ENCODE measurements at regions not wholly inside any gene's neighbourhood (a gene's known extent, or its start where the extent isn't known, plus 50 kb on each side); places are given as distances from the start of the nearest gene placed in this dataset.

- no peaks in the 10 kb centered on the region for H3K9me3 ChIP-seq (replicated peaks; ENCODE audit: insufficient read depth, low read length)
- H2AFZ ChIP-seq (ENCODE audit: low read length) = no peak overlapping the region
- no peaks in the 10 kb centered on the region for H3F3A ChIP-seq (ENCODE audit: insufficient read depth, low read length)
- no peaks in the 10 kb centered on the region for H4K20me1 ChIP-seq (ENCODE audit: insufficient read depth, low read length)
- H3K79me2 ChIP-seq (ENCODE audit: low read length) = no peaks in the 10 kb centered on the region
- no peak for DNase-seq
- H3K27me3 ChIP-seq (replicated peaks; ENCODE audit: insufficient read depth, low read length) = no peaks in the 10 kb centered on the region
- no peak overlapping the region for H3K4me3 ChIP-seq (ENCODE audit: low read length)
- no peaks in the 10 kb centered on the region for H3K9me2 ChIP-seq (replicated peaks; ENCODE audit: insufficient read depth, low read length)
- H3K9ac ChIP-seq (ENCODE audit: low read length) = no peak overlapping the region
- no peak overlapping the region for H3K27ac ChIP-seq (ENCODE audit: low read length)
- peaks cover 3% of the 10 kb centered on the region; the same call in 1 of the 2 replicates for H3K4me1 ChIP-seq (ENCODE audit: low read length)
- TF ChIP-seq EZH2phosphoT487 (IDR thresholded peaks at IDR 0.05; ENCODE audit: low read length) (no peak), EZH2 (optimal IDR thresholded peaks at IDR 0.05; ENCODE audit: low read depth, low read length) (no peak), CTCF (IDR thresholded peaks at IDR 0.05; ENCODE audit: low read length) (no peak)
- no peak overlapping the region for H3K4me2 ChIP-seq (ENCODE audit: low read depth, low read length)
- no peaks in the 10 kb centered on the region for H3K36me3 ChIP-seq (replicated peaks; ENCODE audit: insufficient read depth, low read length)
Measured at GRCh38 chr5:58284886-58285285, 175.0 kb downstream of the PLK2 start.

- no peak for DNase-seq
- Histone ChIP-seq H3K4me1 (ENCODE audit: low read length) (peaks cover 8% of the 10 kb centered on the region), H2AFZ (ENCODE audit: low read length) (no peak overlapping the region), H3K9me2 (replicated peaks; ENCODE audit: insufficient read depth, low read length) (no peaks in the 10 kb centered on the region), H3K4me3 (ENCODE audit: low read length) (no peak overlapping the region), H3K27ac (ENCODE audit: low read length) (no peak overlapping the region), H3K79me2 (ENCODE audit: low read length) (no peaks in the 10 kb centered on the region), H3F3A (ENCODE audit: insufficient read depth, low read length) (no peaks in the 10 kb centered on the region), H3K9ac (ENCODE audit: low read length) (no peak overlapping the region), H3K4me2 (ENCODE audit: low read depth, low read length) (no peak overlapping the region), H4K20me1 (ENCODE audit: insufficient read depth, low read length) (no peaks in the 10 kb centered on the region), H3K36me3 (replicated peaks; ENCODE audit: insufficient read depth, low read length) (no peaks in the 10 kb centered on the region), H3K27me3 (replicated peaks; ENCODE audit: insufficient read depth, low read length) (no peaks in the 10 kb centered on the region), H3K9me3 (replicated peaks; ENCODE audit: insufficient read depth, low read length) (no peaks in the 10 kb centered on the region)
- TF ChIP-seq EZH2phosphoT487 (IDR thresholded peaks at IDR 0.05; ENCODE audit: low read length) = no peak
- no peak for TF ChIP-seq CTCF (IDR thresholded peaks at IDR 0.05; ENCODE audit: low read length)
Measured at GRCh38 chr5:58281189-58281588, 178.7 kb downstream of the PLK2 start.

GRCh38 chr5:58279259-58279658 lies 180.6 kb downstream of the PLK2 start:
- H3K27me3 ChIP-seq (replicated peaks; ENCODE audit: insufficient read depth, low read length) = no peaks in the 10 kb centered on the region
- H3F3A ChIP-seq (ENCODE audit: insufficient read depth, low read length) = no peaks in the 10 kb centered on the region
- DNase-seq = no peak
- H3K36me3 ChIP-seq (replicated peaks; ENCODE audit: insufficient read depth, low read length) = no peaks in the 10 kb centered on the region
- TF ChIP-seq EZH2 (optimal IDR thresholded peaks at IDR 0.05; ENCODE audit: low read depth, low read length) = no peak
- no peak overlapping the region for H3K27ac ChIP-seq (ENCODE audit: low read length)
- no peak overlapping the region for H3K9ac ChIP-seq (ENCODE audit: low read length)
- H3K9me2 ChIP-seq (replicated peaks; ENCODE audit: insufficient read depth, low read length) = no peaks in the 10 kb centered on the region
- no peak overlapping the region for H3K4me3 ChIP-seq (ENCODE audit: low read length)
- H4K20me1 ChIP-seq (ENCODE audit: insufficient read depth, low read length) = no peaks in the 10 kb centered on the region
- peak overlapping the region; percentile 11; the same call in 1 of the 2 replicates for H3K4me2 ChIP-seq (ENCODE audit: low read depth, low read length)
- no peaks in the 10 kb centered on the region for H3K79me2 ChIP-seq (ENCODE audit: low read length)
- no peaks in the 10 kb centered on the region for H3K9me3 ChIP-seq (replicated peaks; ENCODE audit: insufficient read depth, low read length)
- peaks cover 8% of the 10 kb centered on the region for H3K4me1 ChIP-seq (ENCODE audit: low read length)
- no peak overlapping the region for H2AFZ ChIP-seq (ENCODE audit: low read length)

- Histone ChIP-seq H3K27ac (ENCODE audit: low read length) (no peak overlapping the region), H3K9me2 (replicated peaks; ENCODE audit: insufficient read depth, low read length) (no peaks in the 10 kb centered on the region), H3K36me3 (replicated peaks; ENCODE audit: insufficient read depth, low read length) (no peaks in the 10 kb centered on the region), H2AFZ (ENCODE audit: low read length) (no peak overlapping the region), H3K9ac (ENCODE audit: low read length) (no peak overlapping the region), H3K79me2 (ENCODE audit: low read length) (no peaks in the 10 kb centered on the region), H4K20me1 (ENCODE audit: insufficient read depth, low read length) (no peaks in the 10 kb centered on the region), H3F3A (ENCODE audit: insufficient read depth, low read length) (no peaks in the 10 kb centered on the region), H3K9me3 (replicated peaks; ENCODE audit: insufficient read depth, low read length) (no peaks in the 10 kb centered on the region), H3K27me3 (replicated peaks; ENCODE audit: insufficient read depth, low read length) (no peaks in the 10 kb centered on the region), H3K4me3 (ENCODE audit: low read length) (no peak overlapping the region), H3K4me1 (ENCODE audit: low read length) (peaks cover 14% of the 10 kb centered on the region), H3K4me2 (ENCODE audit: low read depth, low read length) (no peak overlapping the region)
- no peak for DNase-seq
- no peak for TF ChIP-seq EZH2 (optimal IDR thresholded peaks at IDR 0.05; ENCODE audit: low read depth, low read length)
Measured at GRCh38 chr5:58276431-58276830, 183.5 kb downstream of the PLK2 start.

All from MM.1S (cell line).